Ishikawa (cell line): ENCODE measurements at regions not wholly inside any gene's neighbourhood (a gene's known extent, or its start where the extent isn't known, plus 50 kb on each side); places are given as distances from the start of the nearest gene placed in this dataset.

Experiments
- CEBPB ChIP-seq: IDR thresholded peaks from 2 replicates; pipeline ENCODE4 v1.6.1; 2012
- CREB1 ChIP-seq: IDR thresholded peaks from 2 replicates; pipeline ENCODE4 v1.6.1; 2012; ENCODE audit warnings: low read depth
- EGR1 ChIP-seq: IDR thresholded peaks from 2 replicates; pipeline ENCODE4 v1.6.1; 2012
- EP300 ChIP-seq: IDR thresholded peaks from 2 replicates; pipeline ENCODE4 v1.6.1; 2012; ENCODE audit warnings: borderline replicate concordance
- FOXM1 ChIP-seq: IDR thresholded peaks from 2 replicates; pipeline ENCODE4 v1.6.1; 2012; ENCODE audit warnings: low read depth, borderline replicate concordance
- MAX ChIP-seq: IDR thresholded peaks from 2 replicates; pipeline ENCODE4 v1.6.1; 2012
- NFIC ChIP-seq: IDR thresholded peaks from 2 replicates; pipeline ENCODE4 v1.6.1; 2012
- RAD21 ChIP-seq: IDR thresholded peaks from 2 replicates; pipeline ENCODE4 v1.6.1; 2012; ENCODE audit warnings: low read depth
- REST ChIP-seq: IDR thresholded peaks from 2 replicates; pipeline ENCODE4 v1.6.1; 2012; ENCODE audit warnings: low read depth, mild to moderate bottlenecking
- TAF1 ChIP-seq: IDR thresholded peaks from 2 replicates; pipeline ENCODE4 v1.6.1; 2012; ENCODE audit warnings: low read depth, mild to moderate bottlenecking
- TCF12 ChIP-seq: IDR thresholded peaks from 2 replicates; pipeline ENCODE4 v1.6.1; 2012; ENCODE audit warnings: low read depth
- TEAD4 ChIP-seq: IDR thresholded peaks from 2 replicates; pipeline ENCODE4 v1.6.1; 2012
- USF1 ChIP-seq: IDR thresholded peaks from 2 replicates; pipeline ENCODE4 v1.6.1; 2012
- YY1 ChIP-seq: IDR thresholded peaks from 2 replicates; pipeline ENCODE4 v1.6.1; 2012; ENCODE audit warnings: low read depth
- ZBTB7A ChIP-seq: IDR thresholded peaks from 2 replicates; pipeline ENCODE4 v1.6.1; 2012; ENCODE audit warnings: low read depth

- no peak for TF ChIP-seq NFIC
- TF ChIP-seq TEAD4: no peak
- TF ChIP-seq REST: no peak
These were observed 219.3 kb downstream of the ZEB2 start for GRCh38 chr2:144300632-144301031.

- TF ChIP-seq ZBTB7A: no peak
- TF ChIP-seq FOXM1: no peak
These were observed 229.6 kb downstream of the ZEB2 start for GRCh38 chr2:144290276-144290675.

GRCh38 chr2:144288438-144288837 is 231.5 kb downstream of the ZEB2 start:
- TF ChIP-seq ZBTB7A (no peak), NFIC (no peak), FOXM1 (no peak), CREB1 (no peak), MAX (no peak), TEAD4 (no peak), REST (no peak), USF1 (no peak), TCF12 (no peak), YY1 (no peak), CEBPB (no peak), TAF1 (no peak), EP300 (no peak), RAD21 (no peak), EGR1 (no peak)

GRCh38 chr2:144285324-144285723 is 234.6 kb downstream of the ZEB2 start:
- TF ChIP-seq YY1 (no peak), MAX (no peak), TAF1 (no peak), REST (no peak), EP300 (no peak), CREB1 (no peak), CEBPB (no peak), FOXM1 (no peak), TCF12 (no peak)

GRCh38 chr2:144281476-144281875 is 238.4 kb downstream of the ZEB2 start:
- TF ChIP-seq USF1: no peak
- TF ChIP-seq CREB1: no peak
- TF ChIP-seq CEBPB: no peak
- TF ChIP-seq TCF12: no peak
- no peak for TF ChIP-seq ZBTB7A
- TF ChIP-seq FOXM1: no peak
- no peak for TF ChIP-seq TEAD4
- no peak for TF ChIP-seq EP300
- TF ChIP-seq EGR1: no peak
- TF ChIP-seq RAD21: no peak
- TF ChIP-seq YY1: no peak
- no peak for TF ChIP-seq TAF1
- no peak for TF ChIP-seq REST
- TF ChIP-seq MAX: no peak
- TF ChIP-seq NFIC: no peak
